ENCODE measurements at regions not wholly inside any gene's neighbourhood (a gene's known extent, or its start where the extent isn't known, plus 50 kb on each side); places are given as distances from the start of the nearest gene placed in this dataset.
A peak's percentile ranks its signal among the peaks of the same experiment; 100 is the strongest.

- DNase-seq (ENCODE audit: low read depth in 3 of 3, low spot score in 1 of 3), result peak in 1 of 3 donors; percentile 35
Observed at GRCh38 chr3:72347819-72348319, 500.4 kb downstream of the SHQ1 start.

GRCh38 chr3:72346526-72346926 is 501.7 kb downstream of the SHQ1 start:
- DNase-seq (ENCODE audit: low read depth in 3 of 3, low spot score in 1 of 3), result no peak

- DNase-seq (ENCODE audit: low read depth in 3 of 3, low spot score in 1 of 3), result no peak
Observed at GRCh38 chr3:72345980-72346379, 502.3 kb downstream of the SHQ1 start.

- no peak for DNase-seq (ENCODE audit: low read depth in 3 of 3, low spot score in 1 of 3)
Observed at GRCh38 chr3:72345237-72345878, 502.9 kb downstream of the SHQ1 start.

- no peak for DNase-seq (ENCODE audit: low read depth in 3 of 3, low spot score in 1 of 3)
Observed at GRCh38 chr3:72344647-72345046, 503.6 kb downstream of the SHQ1 start.

GRCh38 chr3:72344236-72344635 is 504.0 kb downstream of the SHQ1 start:
- DNase-seq (ENCODE audit: low read depth in 3 of 3, low spot score in 1 of 3), result no peak

GRCh38 chr3:72343078-72343477 is 505.2 kb downstream of the SHQ1 start:
- no peak for DNase-seq (ENCODE audit: low read depth in 3 of 3, low spot score in 1 of 3)

GRCh38 chr3:72342450-72342849 is 505.8 kb downstream of the SHQ1 start:
- DNase-seq (ENCODE audit: low read depth in 3 of 3, low spot score in 1 of 3), result no peak

GRCh38 chr3:72341920-72342319 is 506.3 kb downstream of the SHQ1 start:
- no peak for DNase-seq (ENCODE audit: low read depth in 3 of 3, low spot score in 1 of 3)

- DNase-seq (ENCODE audit: low read depth in 3 of 3, low spot score in 1 of 3), result no peak
Observed at GRCh38 chr3:72341380-72341770, 506.9 kb downstream of the SHQ1 start.

GRCh38 chr3:72340476-72341379 is 507.5 kb downstream of the SHQ1 start:
- DNase-seq (ENCODE audit: low read depth in 3 of 3, low spot score in 1 of 3), result no peak

GRCh38 chr3:72340056-72340455 is 508.2 kb downstream of the SHQ1 start:
- no peak for DNase-seq (ENCODE audit: low read depth in 3 of 3, low spot score in 1 of 3)

GRCh38 chr3:72339670-72340030 is 508.6 kb downstream of the SHQ1 start:
- no peak for DNase-seq (ENCODE audit: low read depth in 3 of 3, low spot score in 1 of 3)

GRCh38 chr3:72338942-72339669 is 509.1 kb downstream of the SHQ1 start:
- no peak for DNase-seq (ENCODE audit: low read depth in 3 of 3, low spot score in 1 of 3)

- DNase-seq (ENCODE audit: low read depth in 3 of 3, low spot score in 1 of 3), result peak in 1 of 3 donors; percentile 33
Observed at GRCh38 chr3:72338082-72338941, 509.9 kb downstream of the SHQ1 start.

- DNase-seq (ENCODE audit: low read depth in 3 of 3, low spot score in 1 of 3), result no peak
Observed at GRCh38 chr3:72337480-72337855, 510.8 kb downstream of the SHQ1 start.

GRCh38 chr3:72336821-72337479 is 511.3 kb downstream of the SHQ1 start:
- DNase-seq (ENCODE audit: low read depth in 3 of 3, low spot score in 1 of 3), result no peak

GRCh38 chr3:72336114-72336651 is 512.1 kb downstream of the SHQ1 start:
- DNase-seq (ENCODE audit: low read depth in 3 of 3, low spot score in 1 of 3), result no peak

GRCh38 chr3:72335458-72336095 is 512.7 kb downstream of the SHQ1 start:
- no peak for DNase-seq (ENCODE audit: low read depth in 3 of 3, low spot score in 1 of 3)

Measured in stimulated activated CD4-positive, alpha-beta T cell treated with anti-CD3 and anti-CD28 coated beads, TNF-alpha, amount 100 ng/mL, for 1 hour (primary cell).